ENCODE measurements at regions not wholly inside any gene's neighbourhood (a gene's known extent, or its start where the extent isn't known, plus 50 kb on each side); places are given as distances from the start of the nearest gene placed in this dataset.
"Not testable (repeated sequence)": the region's sequence is repeated elsewhere in the genome, so short reads cannot be mapped to it uniquely, and the experiment has no call there.

DNA sequence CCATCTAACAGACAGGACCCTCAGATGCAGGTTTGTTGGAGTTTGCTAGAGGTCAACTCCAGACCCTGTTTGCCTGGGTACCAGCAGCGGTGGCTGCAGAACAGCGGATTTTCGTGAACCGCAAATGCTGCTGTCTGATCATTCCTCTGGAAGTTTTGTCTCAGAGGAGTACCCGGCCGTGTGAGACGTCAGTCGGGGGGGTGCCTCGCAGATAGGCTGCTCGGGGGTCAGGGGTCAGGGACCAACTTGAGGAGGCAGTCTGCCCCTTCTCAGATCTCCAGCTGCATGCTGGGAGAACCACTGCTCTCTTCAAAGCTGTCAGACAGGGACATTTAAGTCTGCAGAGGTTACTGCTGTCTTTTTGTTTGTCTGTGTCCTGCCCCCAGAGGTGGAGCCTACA lies 282.9 kb upstream of the PRR16 start:
- TF ChIP-seq, protein P1, sequence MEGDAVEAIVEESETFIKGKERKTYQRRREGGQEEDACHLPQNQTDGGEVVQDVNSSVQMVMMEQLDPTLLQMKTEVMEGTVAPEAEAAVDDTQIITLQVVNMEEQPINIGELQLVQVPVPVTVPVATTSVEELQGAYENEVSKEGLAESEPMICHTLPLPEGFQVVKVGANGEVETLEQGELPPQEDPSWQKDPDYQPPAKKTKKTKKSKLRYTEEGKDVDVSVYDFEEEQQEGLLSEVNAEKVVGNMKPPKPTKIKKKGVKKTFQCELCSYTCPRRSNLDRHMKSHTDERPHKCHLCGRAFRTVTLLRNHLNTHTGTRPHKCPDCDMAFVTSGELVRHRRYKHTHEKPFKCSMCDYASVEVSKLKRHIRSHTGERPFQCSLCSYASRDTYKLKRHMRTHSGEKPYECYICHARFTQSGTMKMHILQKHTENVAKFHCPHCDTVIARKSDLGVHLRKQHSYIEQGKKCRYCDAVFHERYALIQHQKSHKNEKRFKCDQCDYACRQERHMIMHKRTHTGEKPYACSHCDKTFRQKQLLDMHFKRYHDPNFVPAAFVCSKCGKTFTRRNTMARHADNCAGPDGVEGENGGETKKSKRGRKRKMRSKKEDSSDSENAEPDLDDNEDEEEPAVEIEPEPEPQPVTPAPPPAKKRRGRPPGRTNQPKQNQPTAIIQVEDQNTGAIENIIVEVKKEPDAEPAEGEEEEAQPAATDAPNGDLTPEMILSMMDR (IDR thresholded peaks at IDR 0.05) = not testable (repeated sequence)
- TF ChIP-seq ZFX (IDR thresholded peaks at IDR 0.05; ENCODE audit: borderline replicate concordance) = not testable (repeated sequence)

Measured in 22Rv1 (cell line).